ENCODE measurements at regions not wholly inside any gene's neighbourhood (a gene's known extent, or its start where the extent isn't known, plus 50 kb on each side); places are given as distances from the start of the nearest gene placed in this dataset.

DNA sequence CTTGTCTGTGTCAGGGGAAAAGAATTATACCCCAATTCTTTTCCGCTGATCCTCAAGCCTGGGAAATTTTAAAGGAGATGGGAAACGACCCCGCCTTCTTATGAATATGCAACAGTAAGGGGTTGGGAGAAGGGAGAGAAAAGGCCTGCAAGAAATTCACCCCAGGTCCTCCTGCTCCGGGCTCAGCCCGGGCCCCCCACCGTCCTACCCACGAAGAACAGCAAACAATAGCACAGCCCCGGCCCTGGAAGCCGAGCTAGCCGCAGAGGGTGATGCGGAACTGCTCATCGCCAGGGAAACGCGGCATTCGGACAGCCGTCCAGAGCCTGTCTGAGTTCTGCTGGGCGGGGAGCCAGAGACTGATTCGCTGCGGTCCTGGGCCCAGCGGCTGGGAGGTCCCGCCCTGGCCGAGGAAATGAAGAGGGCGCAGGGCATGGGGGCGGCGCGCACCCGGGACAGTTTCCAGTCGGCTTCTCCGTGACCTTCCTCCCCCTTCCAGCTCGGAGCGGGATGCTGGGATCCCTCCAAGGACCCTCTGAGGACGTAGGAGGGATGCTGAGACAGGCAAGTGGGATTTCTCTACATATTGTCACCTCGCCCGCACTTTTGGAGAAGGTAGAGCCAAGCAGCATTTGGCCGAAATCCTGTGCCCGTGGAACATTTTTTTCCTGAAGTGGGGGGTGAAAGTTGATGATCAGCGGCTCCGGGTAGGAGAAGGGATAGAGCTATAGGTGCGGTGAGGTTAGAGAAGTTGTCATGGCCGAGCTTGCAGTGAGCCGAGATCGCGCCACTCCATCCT is 82.3 kb upstream of the C1QTNF9B start:
- Histone ChIP-seq H3K23ac (ENCODE audit: insufficient read length, low read depth, low read length) (no peak overlapping the region), H4K20me1 (ENCODE audit: control insufficient read depth, insufficient read depth, insufficient read length) (no peaks in the 10 kb centered on the region), H3K23me2 (ENCODE audit: insufficient read length, low read depth, low read length, poor library complexity, severe bottlenecking) (peaks cover 13% of the 10 kb centered on the region), H2BK120ac (ENCODE audit: low read depth, low read length, poor library complexity, severe bottlenecking) (no peak overlapping the region), H2BK12ac (ENCODE audit: insufficient read length, low read depth, low read length) (no peak overlapping the region), H3K4ac (ENCODE audit: low read depth, low read length) (no peak overlapping the region), H3K4me2 (ENCODE audit: insufficient read depth, insufficient read length, low read length) (peak overlapping the region; percentile 91), H2BK5ac (ENCODE audit: insufficient read length, low read length) (no peak overlapping the region), H2BK15ac (ENCODE audit: low read depth, low read length) (no peak overlapping the region), H2BK20ac (ENCODE audit: low read depth, low read length, poor library complexity, severe bottlenecking) (no peak overlapping the region), H3K14ac (ENCODE audit: insufficient read depth, low read length) (no peak overlapping the region), H3K9ac (ENCODE audit: extremely low read depth, insufficient read length, low read length) (no peak overlapping the region), H4K91ac (ENCODE audit: insufficient read length, low read depth, low read length) (no peak overlapping the region), H3K18ac (ENCODE audit: insufficient read length, low read depth, low read length) (no peak overlapping the region), H4K5ac (ENCODE audit: insufficient read length, low read depth, low read length) (no peak overlapping the region), H3K56ac (ENCODE audit: insufficient read length, low read depth, low read length) (no peak overlapping the region), H3K27ac (ENCODE audit: insufficient read length, low read depth, low read length) (no peak overlapping the region), H2AK5ac (ENCODE audit: insufficient read length, low read length) (no peak overlapping the region), H3K4me1 (ENCODE audit: insufficient read depth, low read length) (no peaks in the 10 kb centered on the region), H3K79me2 (ENCODE audit: insufficient read depth, low read length) (no peaks in the 10 kb centered on the region), H3K27me3 (ENCODE audit: insufficient read depth, low read length) (no peaks in the 10 kb centered on the region), H3T11ph (ENCODE audit: low read length) (no peak overlapping the region), H3K79me1 (ENCODE audit: insufficient read depth, low read depth, low read length, poor library complexity, severe bottlenecking) (no peaks in the 10 kb centered on the region), H4K8ac (replicated peaks; ENCODE audit: insufficient read length, low read depth, low read length) (no peak overlapping the region), H3K9me3 (ENCODE audit: control insufficient read depth, low read depth, low read length) (no peaks in the 10 kb centered on the region), H2AFZ (ENCODE audit: low read length) (no peak overlapping the region)
- H3K36me3 Mint-ChIP-seq (ENCODE audit: insufficient read depth in 1 of 3, low read depth in 3 of 3) = no peaks in the 10 kb centered on the region
- peaks cover 9 to 14% of the 10 kb centered on the region in 2 experiments for H3K4me1 Mint-ChIP-seq
- no peaks in the 10 kb centered on the region for H3K9me3 Mint-ChIP-seq
- TF ChIP-seq, protein P1, sequence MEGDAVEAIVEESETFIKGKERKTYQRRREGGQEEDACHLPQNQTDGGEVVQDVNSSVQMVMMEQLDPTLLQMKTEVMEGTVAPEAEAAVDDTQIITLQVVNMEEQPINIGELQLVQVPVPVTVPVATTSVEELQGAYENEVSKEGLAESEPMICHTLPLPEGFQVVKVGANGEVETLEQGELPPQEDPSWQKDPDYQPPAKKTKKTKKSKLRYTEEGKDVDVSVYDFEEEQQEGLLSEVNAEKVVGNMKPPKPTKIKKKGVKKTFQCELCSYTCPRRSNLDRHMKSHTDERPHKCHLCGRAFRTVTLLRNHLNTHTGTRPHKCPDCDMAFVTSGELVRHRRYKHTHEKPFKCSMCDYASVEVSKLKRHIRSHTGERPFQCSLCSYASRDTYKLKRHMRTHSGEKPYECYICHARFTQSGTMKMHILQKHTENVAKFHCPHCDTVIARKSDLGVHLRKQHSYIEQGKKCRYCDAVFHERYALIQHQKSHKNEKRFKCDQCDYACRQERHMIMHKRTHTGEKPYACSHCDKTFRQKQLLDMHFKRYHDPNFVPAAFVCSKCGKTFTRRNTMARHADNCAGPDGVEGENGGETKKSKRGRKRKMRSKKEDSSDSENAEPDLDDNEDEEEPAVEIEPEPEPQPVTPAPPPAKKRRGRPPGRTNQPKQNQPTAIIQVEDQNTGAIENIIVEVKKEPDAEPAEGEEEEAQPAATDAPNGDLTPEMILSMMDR (conservative IDR thresholded peaks at IDR 0.05) = no peak
- no CpG with 5 or more reads among the region's 43 CpGs for WGBS (ENCODE audit: extremely low coverage, insufficient read length, low lambda C conversion rate)
- peak overlapping the region; percentile 74 to 92 for H3K4me3 Mint-ChIP-seq
- H3K27ac Mint-ChIP-seq = 0 out of 7 replicates have a peak overlapping the region, but pooled peaks of 1 of the 3 experiments have one; percentile 49
- DNase-seq = peak; percentile 67
- peaks cover 26% of the 10 kb centered on the region for H3K27me3 Mint-ChIP-seq (ENCODE audit: low read depth)
